ENCODE measurements at regions not wholly inside any gene's neighbourhood (a gene's known extent, or its start where the extent isn't known, plus 50 kb on each side); places are given as distances from the start of the nearest gene placed in this dataset.

DNA sequence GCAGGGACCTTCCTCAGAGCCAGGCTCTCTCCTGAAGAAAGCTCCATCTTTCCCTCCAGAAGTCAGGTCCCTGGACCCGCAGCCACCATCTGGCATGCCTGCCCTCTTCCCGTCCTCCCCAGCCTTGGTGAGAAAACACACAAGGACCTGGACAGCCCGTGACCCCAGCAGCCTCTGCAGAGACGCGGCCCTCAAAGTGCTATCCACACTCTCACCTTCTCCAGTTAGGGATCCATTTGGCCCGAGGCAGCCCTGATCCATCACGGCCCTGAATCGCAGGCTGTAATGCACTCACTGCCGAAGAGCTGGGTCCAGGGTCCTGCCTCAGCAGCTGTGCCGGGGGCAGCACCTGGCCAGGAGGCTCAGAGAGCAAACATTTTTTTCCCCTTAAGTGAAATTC lies 185.1 kb downstream of the OLFM1 start:
- Histone ChIP-seq H3K27ac (no peak overlapping the region), H3K36me3 (ENCODE audit: insufficient read depth, low read length) (no peaks in the 10 kb centered on the region), H3K9ac (ENCODE audit: insufficient read length) (no peak overlapping the region), H3K9me3 (ENCODE audit: low read depth, low read length) (no peaks in the 10 kb centered on the region), H3K4me3 (no peak overlapping the region)
- no peak for DNase-seq (ENCODE audit: low read depth, low spot score)
- TF ChIP-seq EZH2 (IDR thresholded peaks at IDR 0.05) (no peak), POLR2AphosphoS5 (IDR thresholded peaks at IDR 0.05; ENCODE audit: borderline replicate concordance, low read depth, low read length) (no peak), FOXP2 (optimal IDR thresholded peaks at IDR 0.05; ENCODE audit: control extremely low read depth, extremely low read length, insufficient read depth) (no peak)

DNA sequence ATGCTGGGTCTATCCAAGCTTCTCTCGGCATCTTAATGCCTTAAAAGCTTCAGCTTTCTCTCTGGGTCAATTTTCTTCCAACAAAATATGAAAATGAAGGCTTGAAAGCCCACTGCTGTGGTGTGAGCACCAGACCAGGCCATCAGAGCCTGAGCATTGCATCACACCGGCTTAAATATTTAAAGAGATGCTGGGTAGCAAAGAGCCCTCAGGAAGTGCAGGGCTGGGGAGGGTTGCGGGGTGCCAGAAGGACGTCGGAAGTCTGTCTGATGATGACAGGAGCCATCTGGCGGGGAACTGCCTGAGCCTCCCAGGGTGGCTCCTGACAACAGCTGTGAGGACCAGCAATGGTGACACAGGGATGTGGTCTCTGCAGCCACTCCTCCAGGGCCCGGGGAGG lies 185.5 kb downstream of the OLFM1 start:
- H3K4me3 ChIP-seq, result no peak overlapping the region
- H3K36me3 ChIP-seq (ENCODE audit: insufficient read depth, low read length), result no peaks in the 10 kb centered on the region
- no peak overlapping the region for H3K27ac ChIP-seq
- DNase-seq (ENCODE audit: low read depth, low spot score), result no peak
- no peaks in the 10 kb centered on the region for H3K9me3 ChIP-seq (ENCODE audit: low read depth, low read length)
- H3K9ac ChIP-seq (ENCODE audit: insufficient read length), result no peak overlapping the region
- TF ChIP-seq EZH2 (IDR thresholded peaks at IDR 0.05), result no peak

DNA sequence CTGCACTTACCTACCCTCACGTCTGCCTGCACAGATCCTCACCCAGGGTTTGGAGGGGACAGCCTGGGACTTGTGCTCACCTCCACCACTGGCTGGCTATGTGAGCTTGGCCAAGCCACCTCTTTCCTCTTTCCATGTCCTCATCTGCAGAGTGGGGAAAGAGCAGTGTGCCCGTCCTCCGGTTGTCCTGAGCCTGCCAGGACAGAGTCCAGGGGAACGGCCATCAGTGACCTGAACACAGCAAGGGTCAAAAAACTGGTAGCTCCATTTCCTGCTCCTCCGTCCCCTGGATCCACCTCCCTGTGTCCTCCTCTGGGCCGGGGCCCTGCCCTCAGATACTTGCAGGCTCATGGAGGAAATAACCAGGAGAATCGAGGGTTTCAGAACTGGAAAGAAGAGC lies 187.7 kb downstream of the OLFM1 start:
- no peaks in the 10 kb centered on the region for H3K9me3 ChIP-seq (ENCODE audit: low read depth, low read length)
- H3K4me3 ChIP-seq, result no peak overlapping the region
- TF ChIP-seq EZH2 (IDR thresholded peaks at IDR 0.05) (no peak), FOXP2 (optimal IDR thresholded peaks at IDR 0.05; ENCODE audit: control extremely low read depth, extremely low read length, insufficient read depth) (no peak), POLR2AphosphoS5 (IDR thresholded peaks at IDR 0.05; ENCODE audit: borderline replicate concordance, low read depth, low read length) (no peak)
- DNase-seq (ENCODE audit: low read depth, low spot score), result no peak
- no peak overlapping the region for H3K27ac ChIP-seq
- no peak overlapping the region for H3K9ac ChIP-seq (ENCODE audit: insufficient read length)
- H3K36me3 ChIP-seq (ENCODE audit: insufficient read depth, low read length), result no peaks in the 10 kb centered on the region

DNA sequence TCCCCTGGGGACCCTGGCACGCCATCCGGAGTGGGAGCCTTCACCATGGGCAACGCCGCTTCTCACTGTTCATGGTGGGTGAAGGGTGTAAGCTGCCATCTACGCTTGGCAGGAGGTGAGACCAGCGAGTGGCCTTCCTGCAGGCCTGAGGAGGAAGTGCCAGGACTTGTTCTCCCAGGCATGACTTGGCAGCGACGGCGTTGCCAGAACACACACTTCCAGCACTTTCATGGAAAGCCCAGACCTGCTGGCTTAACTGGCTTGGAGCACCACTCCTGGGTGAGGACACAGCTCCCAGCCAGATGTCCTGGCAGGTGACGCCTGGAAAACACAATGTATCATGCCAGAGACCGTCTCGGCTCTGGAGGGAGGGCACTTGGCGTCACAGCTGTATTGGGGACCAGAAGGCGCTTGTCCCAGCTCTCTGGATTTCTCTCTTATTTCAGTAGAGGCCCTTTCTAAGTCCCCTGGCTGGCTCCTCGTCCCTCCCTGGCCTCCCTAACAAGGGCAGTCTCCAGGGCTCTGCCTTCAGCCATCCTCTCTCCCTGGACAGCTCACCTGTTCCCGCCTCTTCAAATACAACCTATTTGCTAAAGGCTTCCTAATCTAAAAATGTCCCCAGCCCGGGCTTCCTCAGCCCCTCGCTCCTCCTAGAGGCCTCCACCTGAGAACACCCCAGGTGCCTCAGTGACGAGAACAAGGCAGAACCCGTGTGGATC lies 188.3 kb downstream of the OLFM1 start:
- TF ChIP-seq POLR2AphosphoS5 (IDR thresholded peaks at IDR 0.05; ENCODE audit: borderline replicate concordance, low read depth, low read length) (no peak), EZH2 (IDR thresholded peaks at IDR 0.05) (no peak), FOXP2 (optimal IDR thresholded peaks at IDR 0.05; ENCODE audit: control extremely low read depth, extremely low read length, insufficient read depth) (no peak)
- Histone ChIP-seq H3K4me3 (no peak overlapping the region), H3K9me3 (ENCODE audit: low read depth, low read length) (no peaks in the 10 kb centered on the region), H3K36me3 (ENCODE audit: insufficient read depth, low read length) (no peaks in the 10 kb centered on the region), H3K27ac (no peak overlapping the region), H3K9ac (ENCODE audit: insufficient read length) (no peak overlapping the region)
- DNase-seq (ENCODE audit: low read depth, low spot score), result no peak

DNA sequence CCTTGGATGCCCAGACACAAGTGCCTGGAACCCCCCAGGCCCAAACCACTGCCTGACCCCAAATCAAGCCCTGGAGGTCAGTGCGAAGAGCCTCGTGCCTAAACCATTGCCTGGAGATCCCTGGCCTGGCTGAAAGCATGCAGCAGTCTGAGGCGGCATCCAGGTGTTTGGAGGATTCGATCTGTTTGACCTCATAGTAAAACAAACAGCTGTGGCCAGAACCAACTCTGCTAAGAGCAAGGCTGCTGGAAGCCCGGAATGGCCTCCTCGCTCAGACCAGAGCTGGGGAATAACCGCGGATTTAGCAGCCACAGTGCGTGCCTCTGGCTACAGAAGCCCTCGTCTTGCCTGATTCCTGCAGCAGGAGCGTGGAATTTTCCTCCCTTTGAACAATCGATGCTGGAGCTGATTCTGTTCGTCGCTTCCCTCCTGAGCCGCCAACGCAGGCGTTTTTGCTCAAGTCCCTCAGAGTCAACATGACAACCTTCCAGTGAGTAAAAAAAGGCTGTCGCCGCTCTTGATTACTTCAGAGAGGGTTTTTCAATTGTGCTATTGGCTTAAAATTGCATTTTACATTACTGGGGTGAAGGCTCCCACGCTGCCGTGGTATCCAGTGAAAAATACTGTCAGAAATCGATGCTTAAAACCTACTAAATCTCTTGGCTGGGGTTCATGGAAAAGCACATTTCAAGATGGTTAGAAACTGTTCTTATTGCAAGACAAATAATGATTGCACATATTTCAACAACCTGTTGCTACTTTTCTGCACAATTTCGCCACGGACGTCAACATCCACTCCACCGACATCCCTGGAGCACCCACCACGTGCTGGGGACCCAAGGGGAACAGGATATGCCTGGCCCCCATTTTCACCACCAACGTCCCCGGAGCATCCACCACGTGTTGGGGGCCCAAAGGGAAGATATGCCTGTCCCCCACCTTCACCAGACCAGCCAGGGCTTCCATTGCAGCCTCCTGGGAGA lies 190.0 kb downstream of the OLFM1 start:
- Histone ChIP-seq H3K9ac (ENCODE audit: insufficient read length) (no peak overlapping the region), H3K27ac (no peak overlapping the region), H3K4me3 (no peak overlapping the region), H3K9me3 (ENCODE audit: low read depth, low read length) (no peaks in the 10 kb centered on the region), H3K36me3 (ENCODE audit: insufficient read depth, low read length) (no peaks in the 10 kb centered on the region)
- DNase-seq (ENCODE audit: low read depth, low spot score), result no peak
- TF ChIP-seq POLR2AphosphoS5 (IDR thresholded peaks at IDR 0.05; ENCODE audit: borderline replicate concordance, low read depth, low read length), result no peak
- TF ChIP-seq FOXP2 (optimal IDR thresholded peaks at IDR 0.05; ENCODE audit: control extremely low read depth, extremely low read length, insufficient read depth), result no peak
- TF ChIP-seq EZH2 (IDR thresholded peaks at IDR 0.05), result no peak

DNA sequence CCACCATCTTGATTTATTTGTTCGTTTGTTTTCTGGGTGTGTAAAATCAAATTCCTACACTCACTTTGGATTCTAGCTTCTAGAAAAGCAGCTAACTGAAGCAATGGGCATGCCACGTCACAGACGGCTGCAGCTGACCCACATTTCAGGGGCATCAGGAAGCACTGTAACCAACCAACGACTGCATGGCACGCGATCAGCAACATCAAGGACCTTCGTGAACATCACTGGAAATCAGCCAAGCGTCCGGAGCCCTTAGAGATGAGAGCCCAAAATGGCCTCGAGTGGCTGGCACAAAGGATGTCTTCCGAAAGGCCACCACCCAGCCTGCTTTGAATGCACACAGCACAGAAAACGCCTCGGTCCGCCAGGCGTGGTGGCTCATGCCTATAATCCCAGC lies 191.1 kb downstream of the OLFM1 start:
- Histone ChIP-seq H3K27ac (no peak overlapping the region), H3K4me3 (no peak overlapping the region), H3K9me3 (ENCODE audit: low read depth, low read length) (no peaks in the 10 kb centered on the region), H3K9ac (ENCODE audit: insufficient read length) (no peak overlapping the region), H3K36me3 (ENCODE audit: insufficient read depth, low read length) (no peaks in the 10 kb centered on the region)
- TF ChIP-seq FOXP2 (optimal IDR thresholded peaks at IDR 0.05; ENCODE audit: control extremely low read depth, extremely low read length, insufficient read depth), result no peak
- DNase-seq (ENCODE audit: low read depth, low spot score), result no peak

DNA sequence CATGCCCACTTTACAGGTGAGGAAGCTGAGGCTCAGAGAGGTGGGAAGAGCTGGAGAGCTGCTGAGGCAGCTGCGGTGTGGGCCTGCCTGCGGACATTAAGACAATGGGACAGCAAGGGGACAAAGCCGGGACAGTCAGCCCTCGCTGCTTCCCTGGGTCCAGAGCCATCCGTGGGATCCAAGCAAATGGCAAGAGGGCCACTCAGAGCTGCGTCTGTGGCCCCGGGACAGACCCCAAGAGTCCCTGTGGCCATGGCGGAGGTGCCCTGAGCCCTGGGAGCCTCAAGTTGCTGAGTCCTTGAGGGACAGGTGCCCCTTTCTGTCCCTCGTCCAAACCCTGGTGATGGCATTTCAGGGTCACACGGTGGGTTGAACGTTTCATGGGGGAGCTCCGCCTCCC lies 191.9 kb downstream of the OLFM1 start:
- Histone ChIP-seq H3K9ac (ENCODE audit: insufficient read length) (no peak overlapping the region), H3K27ac (no peak overlapping the region), H3K4me3 (no peak overlapping the region), H3K36me3 (ENCODE audit: insufficient read depth, low read length) (no peaks in the 10 kb centered on the region), H3K9me3 (ENCODE audit: low read depth, low read length) (no peaks in the 10 kb centered on the region)
- TF ChIP-seq FOXP2 (optimal IDR thresholded peaks at IDR 0.05; ENCODE audit: control extremely low read depth, extremely low read length, insufficient read depth) (no peak), EZH2 (IDR thresholded peaks at IDR 0.05) (no peak), POLR2AphosphoS5 (IDR thresholded peaks at IDR 0.05; ENCODE audit: borderline replicate concordance, low read depth, low read length) (no peak)
- DNase-seq (ENCODE audit: low read depth, low spot score), result no peak

DNA sequence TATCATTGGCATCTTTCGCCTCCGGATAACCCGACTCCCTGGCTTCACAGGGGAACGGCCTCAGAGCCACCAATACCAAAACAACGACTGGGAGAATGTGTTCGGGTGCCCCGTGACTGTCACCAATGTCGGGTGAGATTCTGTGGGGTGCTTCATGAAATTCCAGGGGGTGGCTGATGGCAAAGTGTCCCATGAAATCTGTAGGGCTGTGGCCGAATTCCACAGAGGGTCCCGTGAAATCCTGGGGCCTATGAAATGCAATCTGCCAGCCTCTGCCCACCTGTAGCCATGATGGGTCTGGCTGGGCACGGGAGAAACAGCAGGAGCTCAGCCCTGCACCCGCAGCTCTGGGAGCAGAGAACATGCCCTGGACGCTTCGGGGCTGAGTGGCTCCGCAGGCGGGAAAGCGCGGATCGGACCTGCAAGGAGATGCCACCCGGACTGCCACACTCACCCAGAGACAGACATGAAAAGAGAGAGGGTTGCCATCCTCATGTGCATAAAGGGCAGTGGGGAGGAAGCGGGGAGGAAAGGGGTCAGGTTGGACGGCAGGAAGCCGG lies 192.4 kb downstream of the OLFM1 start:
- Histone ChIP-seq H3K4me3 (no peak overlapping the region), H3K27ac (no peak overlapping the region)
- no peak for TF ChIP-seq POLR2AphosphoS5 (IDR thresholded peaks at IDR 0.05; ENCODE audit: borderline replicate concordance, low read depth, low read length)
- TF ChIP-seq FOXP2 (optimal IDR thresholded peaks at IDR 0.05; ENCODE audit: control extremely low read depth, extremely low read length, insufficient read depth), result no peak
- no peak for TF ChIP-seq EZH2 (IDR thresholded peaks at IDR 0.05)

More for the DNA sequence above, 192.4 kb downstream of the OLFM1 start:
- Histone ChIP-seq H3K36me3 (ENCODE audit: insufficient read depth, low read length) (no peaks in the 10 kb centered on the region), H3K9ac (ENCODE audit: insufficient read length) (no peak overlapping the region), H3K9me3 (ENCODE audit: low read depth, low read length) (no peaks in the 10 kb centered on the region)
- no peak for DNase-seq (ENCODE audit: low read depth, low spot score)

All from SK-N-MC (cell line).